ENCODE measurements at regions not wholly inside any gene's neighbourhood (a gene's known extent, or its start where the extent isn't known, plus 50 kb on each side); places are given as distances from the start of the nearest gene placed in this dataset.

DNA sequence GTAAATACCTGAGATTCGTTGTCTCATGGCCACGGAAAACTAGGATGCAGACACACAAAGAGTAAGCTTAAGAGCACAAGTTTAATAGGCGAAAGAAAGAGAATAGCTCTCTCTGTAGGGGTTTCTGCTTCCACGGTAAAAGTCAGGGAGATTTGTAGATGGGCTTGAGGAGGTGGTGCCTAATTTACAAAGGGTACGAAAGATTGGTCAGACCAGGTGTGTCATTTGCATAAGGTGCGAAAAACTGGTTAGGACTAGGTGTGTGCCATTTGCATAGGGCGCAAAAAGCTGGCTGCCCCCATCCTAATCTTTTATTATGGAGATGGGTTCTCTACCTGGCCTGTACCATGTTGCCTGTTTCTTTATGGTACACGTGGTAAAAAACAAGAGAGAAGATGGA, 170.5 kb upstream of the DOK6 start:
- Histone ChIP-seq H3K4me1 (peaks cover 0 to 10% (median 0%) of the 10 kb centered on the region in 12 donors), H3K9me3 (no peaks in the 10 kb centered on the region), H3K27ac (no peak overlapping the region), H3K27me3 (no peaks in the 10 kb centered on the region), H3K4me3 (no peak overlapping the region), H3K36me3 (no peaks in the 10 kb centered on the region)
- DNase-seq: no peak
- no peak for ATAC-seq
- intact Hi-C loops (cut with DNase I): no loop called here
- TF ChIP-seq, protein P1, sequence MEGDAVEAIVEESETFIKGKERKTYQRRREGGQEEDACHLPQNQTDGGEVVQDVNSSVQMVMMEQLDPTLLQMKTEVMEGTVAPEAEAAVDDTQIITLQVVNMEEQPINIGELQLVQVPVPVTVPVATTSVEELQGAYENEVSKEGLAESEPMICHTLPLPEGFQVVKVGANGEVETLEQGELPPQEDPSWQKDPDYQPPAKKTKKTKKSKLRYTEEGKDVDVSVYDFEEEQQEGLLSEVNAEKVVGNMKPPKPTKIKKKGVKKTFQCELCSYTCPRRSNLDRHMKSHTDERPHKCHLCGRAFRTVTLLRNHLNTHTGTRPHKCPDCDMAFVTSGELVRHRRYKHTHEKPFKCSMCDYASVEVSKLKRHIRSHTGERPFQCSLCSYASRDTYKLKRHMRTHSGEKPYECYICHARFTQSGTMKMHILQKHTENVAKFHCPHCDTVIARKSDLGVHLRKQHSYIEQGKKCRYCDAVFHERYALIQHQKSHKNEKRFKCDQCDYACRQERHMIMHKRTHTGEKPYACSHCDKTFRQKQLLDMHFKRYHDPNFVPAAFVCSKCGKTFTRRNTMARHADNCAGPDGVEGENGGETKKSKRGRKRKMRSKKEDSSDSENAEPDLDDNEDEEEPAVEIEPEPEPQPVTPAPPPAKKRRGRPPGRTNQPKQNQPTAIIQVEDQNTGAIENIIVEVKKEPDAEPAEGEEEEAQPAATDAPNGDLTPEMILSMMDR (IDR thresholded peaks at IDR 0.05): no peak
- TF ChIP-seq POLR2A (IDR thresholded peaks at IDR 0.05): no peak
- WGBS, 4 donors: 84 to 87% (median 86%) methylated on average over 8 of the region's 8 CpGs

DNA sequence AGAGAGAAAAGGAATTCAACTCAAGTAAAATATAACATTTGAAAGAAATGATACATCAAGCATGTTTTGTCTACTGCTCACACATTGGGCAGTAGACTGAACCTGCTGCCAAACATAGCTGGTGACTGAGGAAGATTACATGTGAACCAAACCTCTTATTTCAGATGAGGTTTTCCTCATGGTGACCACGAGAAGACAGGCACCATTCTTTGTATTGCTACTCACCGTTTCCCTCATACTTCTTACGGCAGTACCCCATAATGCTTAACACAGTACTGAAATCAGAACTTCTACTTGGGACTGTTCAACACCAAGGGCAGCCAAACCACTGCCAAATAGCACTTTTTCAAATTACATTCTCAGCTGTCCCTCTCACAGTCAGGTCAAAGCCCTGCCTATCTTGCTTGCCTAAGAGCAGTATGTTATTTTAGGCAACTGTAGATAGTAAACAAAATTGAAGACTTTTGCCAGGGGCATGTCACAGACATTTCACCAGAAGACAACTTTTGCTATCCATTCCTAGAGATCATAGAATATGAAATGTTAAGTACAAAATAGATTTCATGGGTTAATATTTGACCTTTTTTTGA, 167.1 kb upstream of the DOK6 start:
- Histone ChIP-seq H3K4me1 (peaks cover 0 to 10% (median 0%) of the 10 kb centered on the region in 12 donors), H3K4me3 (no peak overlapping the region), H3K27me3 (no peaks in the 10 kb centered on the region), H3K9me3 (no peaks in the 10 kb centered on the region), H3K36me3 (no peaks in the 10 kb centered on the region), H3K27ac (peak overlapping the region in 6 of 12 donors; percentile 12 to 60 (median 28))
- TF ChIP-seq, protein P1 (IDR thresholded peaks at IDR 0.05): no peak
- 35 to 59% (median 45%) methylated on average over 3 of the region's 3 CpGs for WGBS, 4 donors
- no peak for DNase-seq
- peak; percentile 28 to 79 (median 70) for ATAC-seq
- intact Hi-C loops (cut with DNase I): no loop called here

DNA sequence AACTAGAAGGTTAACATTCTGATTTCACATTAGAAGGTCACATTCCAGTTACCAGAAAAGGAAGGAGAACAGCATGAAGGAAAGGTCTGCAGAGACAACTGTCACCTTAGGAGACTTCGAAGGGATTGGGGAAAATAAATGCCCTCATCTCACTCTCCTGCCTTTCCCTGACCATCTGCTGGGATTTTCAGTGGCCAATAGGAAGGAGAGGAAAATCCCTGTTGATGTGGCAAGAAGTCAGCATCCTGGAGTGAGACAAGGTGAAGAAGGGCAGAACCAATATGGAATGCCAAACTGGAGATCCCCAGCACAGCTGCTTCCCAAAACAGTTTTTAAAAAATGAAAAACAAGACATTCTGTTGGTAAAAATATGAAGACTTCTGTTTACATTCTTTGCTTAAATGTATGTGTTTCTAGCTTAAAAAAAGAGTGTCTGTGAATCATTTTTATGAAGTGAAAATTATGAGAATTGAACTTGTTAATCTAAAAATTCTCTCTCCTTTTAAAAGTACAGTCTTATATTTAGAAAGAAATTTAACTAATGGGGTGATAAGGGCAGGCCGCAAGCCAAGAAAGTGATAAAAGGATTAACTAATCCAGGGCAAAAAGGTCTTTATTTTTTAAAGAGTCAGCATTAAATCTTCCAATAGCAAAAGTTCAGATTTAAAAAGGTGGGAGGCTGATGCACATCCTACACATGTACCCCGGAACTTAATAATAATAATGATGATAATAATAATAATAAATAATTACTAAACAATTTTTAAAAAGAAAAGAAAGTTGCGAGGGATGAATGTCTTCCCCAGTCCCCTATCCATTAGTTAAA, 160.6 kb upstream of the DOK6 start:
- DNase-seq (no peak), ATAC-seq (no peak)
- TF ChIP-seq POLR2A (IDR thresholded peaks at IDR 0.05): no peak
- TF ChIP-seq, protein P1 (IDR thresholded peaks at IDR 0.05): no peak
- WGBS, 4 donors: 50 to 59% (median 53%) methylated on average over 4 of the region's 4 CpGs
- H3K27ac ChIP-seq: no peak overlapping the region
- no peaks in the 10 kb centered on the region for H3K27me3 ChIP-seq
- intact Hi-C loops (cut with DNase I): no loop called here
- H3K4me1 ChIP-seq: peaks cover 0 to 10% (median 0%) of the 10 kb centered on the region in 12 donors
- H3K9me3 ChIP-seq: no peaks in the 10 kb centered on the region
- no peaks in the 10 kb centered on the region for H3K36me3 ChIP-seq
- no peak overlapping the region for H3K4me3 ChIP-seq

DNA sequence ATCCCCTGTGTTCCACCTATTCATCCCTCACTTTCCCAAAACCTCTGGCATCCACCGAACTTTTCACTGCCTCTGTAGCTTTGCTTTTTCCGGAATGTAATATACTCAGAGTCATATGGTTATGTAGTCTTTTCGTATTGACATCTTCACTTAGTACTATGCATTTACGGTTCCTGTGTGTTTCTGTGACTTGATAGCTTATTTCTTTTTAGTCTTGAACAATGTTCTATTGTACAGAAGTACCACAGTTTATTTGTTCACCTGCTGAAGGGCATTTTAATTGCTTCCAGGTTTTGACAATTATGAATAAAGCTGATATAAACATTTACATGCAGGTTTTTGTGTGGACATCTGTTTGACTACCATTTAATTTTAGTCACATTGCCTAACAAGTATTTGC, 154.7 kb upstream of the DOK6 start:
- intact Hi-C loops (cut with DNase I): no loop called here
- H3K27me3 ChIP-seq: no peaks in the 10 kb centered on the region
- TF ChIP-seq POLR2A (IDR thresholded peaks at IDR 0.05): no peak
- TF ChIP-seq, protein P1 (IDR thresholded peaks at IDR 0.05): no peak
- 86 to 90% (median 88%) methylated on average over 4 of the region's 4 CpGs for WGBS, 4 donors
- no peaks in the 10 kb centered on the region for H3K9me3 ChIP-seq
- H3K4me3 ChIP-seq: no peak overlapping the region
- ATAC-seq (no peak), DNase-seq (no peak)
- H3K36me3 ChIP-seq: no peaks in the 10 kb centered on the region
- H3K27ac ChIP-seq: no peak overlapping the region
- peaks cover 0 to 5% (median 0%) of the 10 kb centered on the region in 12 donors for H3K4me1 ChIP-seq

All from heart left ventricle (tissue), 16 donors.